ENCODE measurements at regions not wholly inside any gene's neighbourhood (a gene's known extent, or its start where the extent isn't known, plus 50 kb on each side); places are given as distances from the start of the nearest gene placed in this dataset.

GRCh38 chr2:221662689-221663391 lies 90.7 kb upstream of the EPHA4 start:
- peaks cover 4% of the 10 kb centered on the region for H3K36me3 Mint-ChIP-seq (ENCODE audit: low read depth)
- H3K27ac Mint-ChIP-seq, result no peak overlapping the region
- no peak overlapping the region for H3K4me3 Mint-ChIP-seq
- no peaks in the 10 kb centered on the region for H3K4me1 Mint-ChIP-seq
- DNase-seq, result no peak
- peaks cover 21% of the 10 kb centered on the region for H3K9me3 Mint-ChIP-seq
- no peaks in the 10 kb centered on the region for H3K27me3 Mint-ChIP-seq (ENCODE audit: low read depth, poor library complexity)
- no peak for TF ChIP-seq CTCF (IDR thresholded peaks at IDR 0.05)

GRCh38 chr2:221657806-221658205 lies 85.7 kb upstream of the EPHA4 start:
- Mint-ChIP-seq H3K27ac (no peak overlapping the region), H3K9me3 (no peaks in the 10 kb centered on the region), H3K27me3 (ENCODE audit: low read depth, poor library complexity) (peaks cover 2% of the 10 kb centered on the region), H3K4me3 (no peak overlapping the region), H3K4me1 (no peaks in the 10 kb centered on the region), H3K36me3 (ENCODE audit: low read depth) (no peaks in the 10 kb centered on the region)
- no peak for DNase-seq
- TF ChIP-seq CTCF (IDR thresholded peaks at IDR 0.05), result no peak

GRCh38 chr2:221655300-221655699 lies 83.2 kb upstream of the EPHA4 start:
- peaks cover 2% of the 10 kb centered on the region for H3K27me3 Mint-ChIP-seq (ENCODE audit: low read depth, poor library complexity)
- no peak overlapping the region for H3K27ac Mint-ChIP-seq

GRCh38 chr2:221653182-221653581 lies 81.1 kb upstream of the EPHA4 start:
- Mint-ChIP-seq H3K27ac (no peak overlapping the region), H3K4me1 (no peaks in the 10 kb centered on the region), H3K9me3 (no peaks in the 10 kb centered on the region), H3K36me3 (ENCODE audit: low read depth) (no peaks in the 10 kb centered on the region), H3K27me3 (ENCODE audit: low read depth, poor library complexity) (peaks cover 2% of the 10 kb centered on the region), H3K4me3 (no peak overlapping the region)
- no peak for DNase-seq
- no peak for TF ChIP-seq CTCF (IDR thresholded peaks at IDR 0.05)

More at GRCh38 chr2:221655300-221655699, 83.2 kb upstream of the EPHA4 start:
- Mint-ChIP-seq H3K4me1 (no peaks in the 10 kb centered on the region), H3K36me3 (ENCODE audit: low read depth) (no peaks in the 10 kb centered on the region), H3K4me3 (no peak overlapping the region), H3K9me3 (no peaks in the 10 kb centered on the region)
- no peak for DNase-seq
- TF ChIP-seq CTCF (IDR thresholded peaks at IDR 0.05), result no peak

- Mint-ChIP-seq H3K27ac (peak overlapping the region; percentile 19), H3K4me1 (no peaks in the 10 kb centered on the region), H3K9me3 (peaks cover 24% of the 10 kb centered on the region), H3K4me3 (no peak overlapping the region), H3K36me3 (ENCODE audit: low read depth) (no peaks in the 10 kb centered on the region), H3K27me3 (ENCODE audit: low read depth, poor library complexity) (no peaks in the 10 kb centered on the region)
- DNase-seq, result no peak
- TF ChIP-seq CTCF (IDR thresholded peaks at IDR 0.05), result no peak
These were observed 77.1 kb upstream of the EPHA4 start for GRCh38 chr2:221649051-221649775.
